ENCODE measurements at regions not wholly inside any gene's neighbourhood (a gene's known extent, or its start where the extent isn't known, plus 50 kb on each side); places are given as distances from the start of the nearest gene placed in this dataset.

GRCh38 chr10:33674986-33675599 lies 340.6 kb upstream of the NRP1 start:
- no peak for TF ChIP-seq CTCF (IDR thresholded peaks at IDR 0.05)

GRCh38 chr10:33674491-33674890 lies 340.0 kb upstream of the NRP1 start:
- TF ChIP-seq CTCF (IDR thresholded peaks at IDR 0.05): no peak

GRCh38 chr10:33673839-33674415 lies 339.5 kb upstream of the NRP1 start:
- no peak for TF ChIP-seq CTCF (IDR thresholded peaks at IDR 0.05)

- TF ChIP-seq CTCF (IDR thresholded peaks at IDR 0.05): no peak
Measured at GRCh38 chr10:33669904-33670303, 335.4 kb upstream of the NRP1 start.

GRCh38 chr10:33666686-33667480 lies 332.4 kb upstream of the NRP1 start:
- no peak for TF ChIP-seq CTCF (IDR thresholded peaks at IDR 0.05)

GRCh38 chr10:33665501-33665900 lies 331.0 kb upstream of the NRP1 start:
- no peak for TF ChIP-seq CTCF (IDR thresholded peaks at IDR 0.05)

GRCh38 chr10:33664070-33664469 lies 329.6 kb upstream of the NRP1 start:
- no peak for TF ChIP-seq CTCF (IDR thresholded peaks at IDR 0.05)
